B cell (primary cell): ENCODE measurements at regions not wholly inside any gene's neighbourhood (a gene's known extent, or its start where the extent isn't known, plus 50 kb on each side); places are given as distances from the start of the nearest gene placed in this dataset.

ENCODE experiments used
- ATAC-seq: fragments of 200-7000 bp; cut with Tn5 transposase; one replicate; pipeline ENCODE4 v1.10.0; 2021; ENCODE audit warnings: low read depth, mild to moderate bottlenecking, moderate number of reproducible peaks, moderate library complexity
- CTCF ChIA-PET: fragments of 350-600 bp; sonication (Branson Sonifier 250); formaldehyde crosslinking; loops from one replicate; lab custom pipeline; 2021; ENCODE audit warnings: antibody characterized with exemption, inconsistent platforms; lab: Charles Lee
- POLR2A ChIA-PET: fragments of 350-600 bp; sonication (Branson Sonifier 250); formaldehyde crosslinking; loops from one replicate; lab custom pipeline; 2021; ENCODE audit warnings: antibody characterized with exemption; lab: Charles Lee
- DNase-seq: peaks from one replicate; pipeline ENCODE4 v3.0.0; 2013
- H2AFZ ChIP-seq: 2 replicates; pipeline ENCODE4 v1.6.1; 2012; ENCODE audit warnings: mild to moderate bottlenecking, low read depth, low read length; ENCODE audit not compliant: insufficient read depth, poor library complexity, severe bottlenecking
- H3K27ac ChIP-seq, 2 donors: 1 replicate in 1 of 2; 2 replicates in 1 of 2; pipeline ENCODE4 v1.5.1; 2012 to 2013; ENCODE audit warnings: low read length in 2 of 2, mild to moderate bottlenecking in 2 of 2, moderate library complexity in 1 of 2
- H3K27me3 ChIP-seq, 4 experiments: fragments of 200-600 bp in 1 of 4; sonication (generic) in 1 of 4; replicated peaks in 1 of 4; 1 replicate in 2 of 4; 2 replicates in 2 of 4; pipeline versions ENCODE4 v1.6.1 to v1.7.0; 2013 to 2016; ENCODE audit warnings: low read length in 3 of 4, mild to moderate bottlenecking in 2 of 4, mixed read lengths in 1 of 4, moderate library complexity in 1 of 4; ENCODE audit not compliant: insufficient read depth in 4 of 4, control insufficient read depth in 3 of 4; ENCODE audit errors: control extremely low read depth in 1 of 4
- H3K36me3 ChIP-seq, 2 experiments: replicated peaks in 1 of 2; 1 replicate in 1 of 2; 2 replicates in 1 of 2; pipeline versions ENCODE4 v1.6.1 to v1.7.1; 2013; ENCODE audit warnings: low read length in 1 of 2; ENCODE audit not compliant: insufficient read depth in 2 of 2, control insufficient read depth in 1 of 2; ENCODE audit errors: control extremely low read depth in 1 of 2, extremely low read depth in 1 of 2
- H3K4me1 ChIP-seq, 2 donors: fragments of 200-600 bp in 1 of 2; sonication (generic) in 1 of 2; 1 replicate in 1 of 2; 2 replicates in 1 of 2; pipeline versions ENCODE4 v1.5.1 to v1.6.1; 2013 to 2017; ENCODE audit warnings: low read length in 2 of 2; ENCODE audit not compliant: control insufficient read depth in 2 of 2, insufficient read depth in 2 of 2
- H3K4me2 ChIP-seq: replicated peaks from 2 replicates; pipeline ENCODE3; 2012; ENCODE audit warnings: mild to moderate bottlenecking, low read depth, low read length; ENCODE audit not compliant: poor library complexity, severe bottlenecking
- H3K4me3 ChIP-seq, 5 experiments: fragments of 200-600 bp in 1 of 5; sonication (generic) in 1 of 5; 1 replicate in 3 of 5; 2 replicates in 2 of 5; pipeline versions ENCODE4 v1.5.1 to v1.7.0; 2011 to 2016; ENCODE audit warnings: low read length in 4 of 5, mild to moderate bottlenecking in 4 of 5, low read depth in 2 of 5, control low read depth in 1 of 5, moderate library complexity in 1 of 5; ENCODE audit not compliant: insufficient read depth in 1 of 5; ENCODE audit errors: control extremely low read depth in 1 of 5, extremely low read depth in 1 of 5
- H3K79me2 ChIP-seq: fragments of 200-600 bp; sonication (generic); one replicate; pipeline ENCODE4 v1.6.0; 2016; ENCODE audit warnings: low read length; ENCODE audit not compliant: control insufficient read depth, insufficient read depth
- H3K9ac ChIP-seq: fragments of 200-600 bp; sonication (generic); 2 replicates; pipeline ENCODE4 v1.6.1; 2017; ENCODE audit warnings: mild to moderate bottlenecking, low read length, moderate library complexity
- H3K9me3 ChIP-seq, 3 donors: one replicate each; pipeline versions ENCODE4 v1.6.1 to v1.7.1; 2013; ENCODE audit warnings: low read length in 2 of 3; ENCODE audit not compliant: control insufficient read depth in 2 of 3, insufficient read depth in 1 of 3; ENCODE audit errors: control extremely low read depth in 1 of 3
- H4K20me1 ChIP-seq: 2 replicates; pipeline ENCODE4 v1.6.0; 2012; ENCODE audit warnings: mild to moderate bottlenecking, low read length; ENCODE audit not compliant: insufficient read depth, control insufficient read depth, poor library complexity, severe bottlenecking
- H3K27ac Mint-ChIP-seq: one replicate; pipeline ENCODE4 v1.8.0; 2021; ENCODE audit warnings: mixed read lengths
- H3K27me3 Mint-ChIP-seq: one replicate; pipeline ENCODE4 v1.8.0; 2021; ENCODE audit warnings: mixed read lengths
- H3K4me1 Mint-ChIP-seq: one replicate; pipeline ENCODE4 v1.8.0; 2021; ENCODE audit warnings: mixed read lengths
- H3K4me3 Mint-ChIP-seq: one replicate; pipeline ENCODE4 v1.8.0; 2021; ENCODE audit warnings: mixed read lengths
- H3K9me3 Mint-ChIP-seq: one replicate; pipeline ENCODE4 v1.8.0; 2022; ENCODE audit warnings: mixed read lengths; ENCODE audit not compliant: insufficient read depth
- EZH2 ChIP-seq: IDR thresholded peaks from 2 replicates; pipeline ENCODE4 v1.6.1; 2012; ENCODE audit warnings: borderline replicate concordance, low read depth, mild to moderate bottlenecking, moderate library complexity, low read length; ENCODE audit not compliant: insufficient read depth, poor library complexity, severe bottlenecking
- WGBS: methylation state at CpG from one replicate; pipeline ENCODE4 v1.1.5; 2013; ENCODE audit warnings: missing lambda C conversion rate; ENCODE audit not compliant: insufficient coverage; 5-methylcytosine and 5-hydroxymethylcytosine counted together
- intact Hi-C: fragments of 100-400 bp; cut with micrococcal nuclease; formaldehyde crosslinking; loops from one replicate; pipeline ENCODE4 v1.10.0; 2022
- TF ChIP-seq, protein P1 (sequence below): fragments of 200-600 bp; IDR thresholded peaks from one replicate; pipeline ENCODE4 v1.8.0; 2022; ENCODE audit warnings: antibody characterized with exemption, mild to moderate bottlenecking

GRCh38 chr11:11209967-11210366 lies 143.1 kb downstream of the CSNK2A3 start:
- Histone ChIP-seq H3K36me3 (no peaks in the 10 kb centered on the region), H3K9me3 (no peaks in the 10 kb centered on the region), H2AFZ (no peak overlapping the region), H3K79me2 (no peaks in the 10 kb centered on the region), H3K4me2 (no peak overlapping the region), H3K4me1 (no peaks in the 10 kb centered on the region), H4K20me1 (no peaks in the 10 kb centered on the region), H3K27ac (no peak overlapping the region), H3K27me3 (peaks cover 0 to 3% (median 0%) of the 10 kb centered on the region in 4 experiments), H3K4me3 (no peak overlapping the region), H3K9ac (no peak overlapping the region)
- ChIA-PET POLR2A (no interaction called here), CTCF (no interaction called here)
- Mint-ChIP-seq H3K27ac (no peak overlapping the region), H3K9me3 (no peaks in the 10 kb centered on the region), H3K4me1 (no peaks in the 10 kb centered on the region), H3K4me3 (no peak overlapping the region), H3K27me3 (peaks cover 16% of the 10 kb centered on the region)
- ATAC-seq (no peak), DNase-seq (no peak)
- no CpG with 5 or more reads among the region's 2 CpGs for WGBS
- TF ChIP-seq, protein P1, sequence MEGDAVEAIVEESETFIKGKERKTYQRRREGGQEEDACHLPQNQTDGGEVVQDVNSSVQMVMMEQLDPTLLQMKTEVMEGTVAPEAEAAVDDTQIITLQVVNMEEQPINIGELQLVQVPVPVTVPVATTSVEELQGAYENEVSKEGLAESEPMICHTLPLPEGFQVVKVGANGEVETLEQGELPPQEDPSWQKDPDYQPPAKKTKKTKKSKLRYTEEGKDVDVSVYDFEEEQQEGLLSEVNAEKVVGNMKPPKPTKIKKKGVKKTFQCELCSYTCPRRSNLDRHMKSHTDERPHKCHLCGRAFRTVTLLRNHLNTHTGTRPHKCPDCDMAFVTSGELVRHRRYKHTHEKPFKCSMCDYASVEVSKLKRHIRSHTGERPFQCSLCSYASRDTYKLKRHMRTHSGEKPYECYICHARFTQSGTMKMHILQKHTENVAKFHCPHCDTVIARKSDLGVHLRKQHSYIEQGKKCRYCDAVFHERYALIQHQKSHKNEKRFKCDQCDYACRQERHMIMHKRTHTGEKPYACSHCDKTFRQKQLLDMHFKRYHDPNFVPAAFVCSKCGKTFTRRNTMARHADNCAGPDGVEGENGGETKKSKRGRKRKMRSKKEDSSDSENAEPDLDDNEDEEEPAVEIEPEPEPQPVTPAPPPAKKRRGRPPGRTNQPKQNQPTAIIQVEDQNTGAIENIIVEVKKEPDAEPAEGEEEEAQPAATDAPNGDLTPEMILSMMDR: no peak
- no peak for TF ChIP-seq EZH2
- intact Hi-C loops: no loop called here

- Mint-ChIP-seq H3K27ac (no peak overlapping the region), H3K9me3 (peaks cover 3% of the 10 kb centered on the region), H3K4me1 (no peaks in the 10 kb centered on the region), H3K27me3 (peaks cover 23% of the 10 kb centered on the region), H3K4me3 (no peak overlapping the region)
- Histone ChIP-seq H3K27ac (no peak overlapping the region), H3K9ac (no peak overlapping the region), H4K20me1 (no peaks in the 10 kb centered on the region), H3K36me3 (no peaks in the 10 kb centered on the region), H3K27me3 (no peaks in the 10 kb centered on the region), H3K4me1 (no peaks in the 10 kb centered on the region), H3K4me2 (no peak overlapping the region), H3K79me2 (no peaks in the 10 kb centered on the region), H3K9me3 (no peaks in the 10 kb centered on the region), H2AFZ (no peak overlapping the region), H3K4me3 (no peak overlapping the region)
- DNase-seq (no peak), ATAC-seq (no peak)
- WGBS: 100% methylated on average over 4 of the region's 4 CpGs
- ChIA-PET CTCF (no interaction called here), POLR2A (no interaction called here)
- TF ChIP-seq EZH2: no peak
- TF ChIP-seq, protein P1: no peak
- intact Hi-C loops: no loop called here
Measured at GRCh38 chr11:11208994-11209393, 144.1 kb downstream of the CSNK2A3 start.
